Mesendoderm (in vitro differentiated cells): ENCODE measurements at regions not wholly inside any gene's neighbourhood (a gene's known extent, or its start where the extent isn't known, plus 50 kb on each side); places are given as distances from the start of the nearest gene placed in this dataset.
"Not testable (repeated sequence)": the region's sequence is repeated elsewhere in the genome, so short reads cannot be mapped to it uniquely, and the experiment has no call there.

Source experiments
- DNase-seq: peaks from one replicate; pipeline ENCODE4 v3.0.0; 2013
- H2AK5ac ChIP-seq: 2 replicates; pipeline ENCODE4 v1.6.1; 2013; ENCODE audit warnings: low read length, inconsistent platforms
- H2BK120ac ChIP-seq: 2 replicates; pipeline ENCODE4 v1.6.1; 2013; ENCODE audit warnings: low read depth, mild to moderate bottlenecking, low read length, moderate library complexity, mixed read lengths
- H2BK15ac ChIP-seq: replicated peaks from 2 replicates; pipeline ENCODE4 v1.6.1; 2013; ENCODE audit warnings: low read depth, mild to moderate bottlenecking, moderate library complexity
- H2BK5ac ChIP-seq: 2 replicates; pipeline ENCODE4 v1.6.1; 2013; ENCODE audit warnings: low read length, inconsistent platforms
- H3K18ac ChIP-seq: 2 replicates; pipeline ENCODE4 v1.6.1; 2013; ENCODE audit warnings: mild to moderate bottlenecking, low read length, mixed read lengths
- H3K23ac ChIP-seq: one replicate; pipeline ENCODE4 v1.6.1; 2013; ENCODE audit warnings: low read length
- H3K27ac ChIP-seq: 2 replicates; pipeline ENCODE4 v1.5.1; 2013; ENCODE audit warnings: low read depth, mild to moderate bottlenecking, inconsistent platforms, low read length, moderate library complexity
- H3K27me3 ChIP-seq: 2 replicates; pipeline ENCODE4 v1.6.1; 2013; ENCODE audit warnings: low read length, control low read depth, mild to moderate bottlenecking, inconsistent platforms; ENCODE audit not compliant: insufficient read depth, poor library complexity
- H3K36me3 ChIP-seq: 2 replicates; pipeline ENCODE4 v1.6.1; 2013; ENCODE audit warnings: low read length, inconsistent platforms; ENCODE audit not compliant: control insufficient read depth, insufficient read depth
- H3K4ac ChIP-seq: one replicate; pipeline ENCODE4 v1.6.1; 2013; ENCODE audit warnings: low read depth, mild to moderate bottlenecking, low read length, moderate library complexity
- H3K4me1 ChIP-seq: 2 replicates; pipeline ENCODE4 v1.6.1; 2013; ENCODE audit warnings: low read depth, low read length, inconsistent platforms; ENCODE audit not compliant: control insufficient read depth
- H3K4me2 ChIP-seq: 2 replicates; pipeline ENCODE4 v1.6.1; 2013; ENCODE audit warnings: low read length
- H3K4me3 ChIP-seq: 2 replicates; pipeline ENCODE4 v1.5.1; 2013; ENCODE audit warnings: mild to moderate bottlenecking, low read length
- H3K56ac ChIP-seq: one replicate; pipeline ENCODE4 v1.6.1; 2013; ENCODE audit warnings: low read length
- H3K79me1 ChIP-seq: 2 replicates; pipeline ENCODE4 v1.6.1; 2013; ENCODE audit warnings: low read length, inconsistent platforms
- H3K79me2 ChIP-seq: 2 replicates; pipeline ENCODE4 v1.6.1; 2013; ENCODE audit warnings: mild to moderate bottlenecking, low read length; ENCODE audit not compliant: control insufficient read depth, insufficient read depth
- H3K9ac ChIP-seq: 2 replicates; pipeline ENCODE4 v1.6.1; 2013; ENCODE audit warnings: low read length, inconsistent platforms
- H4K5ac ChIP-seq: one replicate; pipeline ENCODE4 v1.6.1; 2013; ENCODE audit warnings: low read length
- H4K8ac ChIP-seq: one replicate; pipeline ENCODE4 v1.6.1; 2013; ENCODE audit warnings: low read depth, mild to moderate bottlenecking, control low read depth, low read length, moderate library complexity
- WGBS: extraction: QIAGEN DNeasy Blood & Tissue Kit; methylation state at CpG from one replicate; pipeline ENCODE4 v1.1.7; 2013; ENCODE audit warnings: low lambda C conversion rate, missing lambda C conversion rate; ENCODE audit not compliant: insufficient coverage; ENCODE audit errors: extremely low coverage; 5-methylcytosine and 5-hydroxymethylcytosine counted together

DNA sequence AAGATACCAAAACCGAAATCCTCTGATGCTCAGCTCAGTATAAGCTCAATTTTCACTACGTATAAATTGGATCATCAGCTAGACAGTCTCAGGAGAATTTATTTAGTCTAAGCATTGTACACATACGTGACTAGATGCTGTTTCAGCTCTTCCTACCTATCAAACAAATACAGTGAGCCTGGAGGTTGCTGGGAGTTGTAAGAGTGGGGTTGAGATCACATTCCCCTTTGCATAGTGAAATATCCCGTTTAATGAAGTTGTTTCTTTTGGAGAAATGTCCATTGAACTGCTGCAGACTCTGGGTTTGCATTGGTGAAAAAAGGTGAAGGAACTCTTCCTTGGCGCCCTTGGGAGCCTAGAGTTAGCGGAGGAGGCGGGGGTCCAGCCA, 68.9 kb upstream of the GJB6 start:
- H4K8ac ChIP-seq, result no peak overlapping the region
- H2BK5ac ChIP-seq, result no peak overlapping the region
- H3K27ac ChIP-seq, result no peak overlapping the region
- H3K9ac ChIP-seq, result peak overlapping the region; percentile 71
- no peak overlapping the region for H3K4me3 ChIP-seq
- H3K23ac ChIP-seq, result no peak overlapping the region
- peak overlapping the region; percentile 56 for H3K4me2 ChIP-seq
- H3K79me2 ChIP-seq, result no peaks in the 10 kb centered on the region
- no CpG with 5 or more reads among the region's 7 CpGs for WGBS
- no peaks in the 10 kb centered on the region for H3K36me3 ChIP-seq
- H3K56ac ChIP-seq, result peak overlapping the region; percentile 92
- H2AK5ac ChIP-seq, result no peak overlapping the region
- no peak overlapping the region for H2BK120ac ChIP-seq
- no peak for DNase-seq
- peak overlapping the region; percentile 7 for H3K18ac ChIP-seq
- H3K79me1 ChIP-seq, result no peaks in the 10 kb centered on the region
- H4K5ac ChIP-seq, result no peak overlapping the region
- no peaks in the 10 kb centered on the region for H3K27me3 ChIP-seq
- H3K4me1 ChIP-seq, result peaks cover 7% of the 10 kb centered on the region
- H2BK15ac ChIP-seq, result no peak overlapping the region
- peak overlapping the region; percentile 49 for H3K4ac ChIP-seq

GRCh38 chr13:20297181-20297580, 65.1 kb upstream of the GJB6 start:
- DNase-seq, result no peak
- Histone ChIP-seq H3K18ac (no peak overlapping the region), H4K8ac (no peak overlapping the region), H3K4ac (no peak overlapping the region), H4K5ac (no peak overlapping the region), H2BK15ac (no peak overlapping the region), H3K9ac (no peak overlapping the region), H3K4me2 (no peak overlapping the region), H3K4me3 (no peak overlapping the region), H3K4me1 (peaks cover 7% of the 10 kb centered on the region), H2AK5ac (no peak overlapping the region), H3K23ac (no peak overlapping the region), H3K27me3 (no peaks in the 10 kb centered on the region), H2BK120ac (no peak overlapping the region), H3K27ac (no peak overlapping the region), H3K79me1 (no peaks in the 10 kb centered on the region), H3K79me2 (no peaks in the 10 kb centered on the region), H3K56ac (no peak overlapping the region), H3K36me3 (no peaks in the 10 kb centered on the region), H2BK5ac (no peak overlapping the region)
- WGBS, result no CpG with 5 or more reads among the region's 3 CpGs

DNA sequence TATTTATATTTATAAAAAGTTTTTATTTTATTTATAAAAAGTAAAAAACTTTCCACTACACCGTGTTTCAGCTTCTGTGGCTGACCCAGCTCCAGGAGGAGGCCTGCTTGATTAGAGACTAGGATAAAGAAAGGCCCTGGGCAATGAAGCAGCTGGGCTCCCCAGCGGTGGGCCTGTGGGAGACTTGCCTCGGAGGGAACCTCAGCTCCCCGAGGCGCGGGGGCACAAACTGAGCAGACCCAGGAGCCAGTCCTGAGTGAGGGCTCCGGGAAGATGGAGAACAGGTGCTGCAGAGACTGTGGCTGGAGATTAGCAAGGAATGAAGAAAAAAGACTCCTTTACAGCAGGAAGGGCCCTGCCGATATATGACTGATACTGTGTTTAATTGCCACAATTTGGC, 63.8 kb upstream of the GJB6 start:
- Histone ChIP-seq H2BK5ac (no peak overlapping the region), H2BK120ac (no peak overlapping the region), H3K18ac (no peak overlapping the region), H3K4me1 (peaks cover 7% of the 10 kb centered on the region), H3K27me3 (no peaks in the 10 kb centered on the region), H2BK15ac (no peak overlapping the region), H3K27ac (no peak overlapping the region), H3K4me3 (no peak overlapping the region), H3K56ac (no peak overlapping the region), H3K36me3 (no peaks in the 10 kb centered on the region), H3K79me2 (no peaks in the 10 kb centered on the region), H3K9ac (no peak overlapping the region), H4K5ac (no peak overlapping the region), H3K79me1 (no peaks in the 10 kb centered on the region), H3K4ac (no peak overlapping the region), H3K4me2 (no peak overlapping the region), H3K23ac (no peak overlapping the region), H2AK5ac (no peak overlapping the region), H4K8ac (no peak overlapping the region)
- no CpG with 5 or more reads among the region's 8 CpGs for WGBS
- no peak for DNase-seq

DNA sequence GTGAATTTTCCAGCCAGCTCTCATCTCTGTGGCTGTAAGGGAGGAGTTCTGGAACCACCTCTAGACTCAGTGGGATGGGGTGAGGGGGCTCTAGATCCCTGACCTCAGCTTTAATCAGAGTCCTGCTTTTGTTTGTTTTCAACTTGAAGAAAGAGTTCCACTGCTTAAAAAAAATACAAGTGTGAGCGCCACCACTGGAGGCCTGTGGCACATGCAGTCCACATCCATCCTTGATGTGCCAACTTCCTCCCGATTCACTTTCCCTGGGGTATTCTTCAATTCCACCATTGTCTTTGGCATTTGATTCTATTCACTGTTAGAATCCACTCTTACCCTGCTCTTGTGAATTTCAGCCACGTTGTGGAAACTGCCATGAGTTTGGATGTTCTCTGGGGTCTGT, 62.4 kb upstream of the GJB6 start:
- Histone ChIP-seq H3K9ac (no peak overlapping the region), H3K4ac (no peak overlapping the region), H3K4me3 (no peak overlapping the region), H3K18ac (no peak overlapping the region), H3K27ac (no peak overlapping the region), H4K8ac (no peak overlapping the region), H2BK15ac (no peak overlapping the region), H3K4me2 (no peak overlapping the region), H3K36me3 (no peaks in the 10 kb centered on the region), H3K4me1 (peaks cover 7% of the 10 kb centered on the region), H3K27me3 (no peaks in the 10 kb centered on the region), H3K79me2 (no peaks in the 10 kb centered on the region), H3K79me1 (no peaks in the 10 kb centered on the region), H2AK5ac (no peak overlapping the region), H2BK120ac (no peak overlapping the region), H4K5ac (no peak overlapping the region), H3K56ac (no peak overlapping the region), H2BK5ac (no peak overlapping the region), H3K23ac (no peak overlapping the region)
- peak; percentile 48 for DNase-seq
- WGBS, result no CpG with 5 or more reads among the region's 3 CpGs

GRCh38 chr13:20292301-20292700, 60.2 kb upstream of the GJB6 start:
- not testable (repeated sequence) for H2BK120ac ChIP-seq, H3K79me2 ChIP-seq, H2BK5ac ChIP-seq, H2BK15ac ChIP-seq, H3K4me1 ChIP-seq, H3K27me3 ChIP-seq, H2AK5ac ChIP-seq, H3K4ac ChIP-seq, H3K4me2 ChIP-seq, H4K5ac ChIP-seq, H3K56ac ChIP-seq, H3K79me1 ChIP-seq, H4K8ac ChIP-seq, H3K27ac ChIP-seq, H3K18ac ChIP-seq, DNase-seq, H3K4me3 ChIP-seq, H3K9ac ChIP-seq, H3K36me3 ChIP-seq, H3K23ac ChIP-seq
- WGBS, result no CpG with 5 or more reads among the region's 30 CpGs

DNA sequence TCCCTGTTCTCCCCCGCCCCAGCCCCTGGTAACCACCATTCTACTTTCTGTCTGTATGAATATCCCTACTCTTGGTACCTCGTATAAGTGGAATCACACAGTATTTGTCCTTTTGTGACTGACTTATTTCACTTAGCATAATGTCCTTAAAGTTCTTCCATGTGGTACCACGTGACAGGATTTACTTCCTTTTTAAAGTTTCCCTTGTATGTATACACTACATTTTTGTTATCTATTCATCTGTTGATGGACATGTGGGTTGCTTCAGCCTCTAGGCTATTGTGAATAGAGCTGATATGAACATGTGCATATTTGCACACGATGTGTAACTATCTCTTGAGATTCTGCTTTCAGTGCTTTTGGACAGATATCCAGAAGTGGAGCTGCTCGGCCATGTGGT, 59.6 kb upstream of the GJB6 start:
- Histone ChIP-seq H3K27ac (no peak overlapping the region), H3K4me3 (no peak overlapping the region), H3K4me2 (no peak overlapping the region), H3K56ac (no peak overlapping the region), H3K36me3 (no peaks in the 10 kb centered on the region), H2BK15ac (no peak overlapping the region), H3K18ac (no peak overlapping the region), H3K4me1 (no peaks in the 10 kb centered on the region), H4K5ac (no peak overlapping the region), H3K4ac (no peak overlapping the region), H3K27me3 (no peaks in the 10 kb centered on the region), H3K9ac (no peak overlapping the region), H2AK5ac (no peak overlapping the region), H3K79me2 (no peaks in the 10 kb centered on the region), H4K8ac (no peak overlapping the region), H3K23ac (no peak overlapping the region), H2BK5ac (no peak overlapping the region), H2BK120ac (no peak overlapping the region), H3K79me1 (no peaks in the 10 kb centered on the region)
- no peak for DNase-seq
- WGBS, result no CpG with 5 or more reads among the region's 5 CpGs
